ENCODE measurements at regions not wholly inside any gene's neighbourhood (a gene's known extent, or its start where the extent isn't known, plus 50 kb on each side); places are given as distances from the start of the nearest gene placed in this dataset.

- no peak for TF ChIP-seq CTCF (IDR thresholded peaks at IDR 0.05)
- no peak for TF ChIP-seq EZH2 (IDR thresholded peaks at IDR 0.05)
- TF ChIP-seq EZH2phosphoT487 (IDR thresholded peaks at IDR 0.05): no peak
Observed at GRCh38 chr5:171617817-171618591, 167.6 kb upstream of the SMIM23 start.

Data from neural progenitor cell (in vitro differentiated cells).